HG03439 (cell line): ENCODE measurements at regions not wholly inside any gene's neighbourhood (a gene's known extent, or its start where the extent isn't known, plus 50 kb on each side); places are given as distances from the start of the nearest gene placed in this dataset.
"Not testable (repeated sequence)": the region's sequence is repeated elsewhere in the genome, so short reads cannot be mapped to it uniquely, and the experiment has no call there.

Experiments used
- ATAC-seq: cut with Tn5 transposase; IDR thresholded peaks from one replicate; pipeline ENCODE4 v1.9.1; 2021; ENCODE audit warnings: mild to moderate bottlenecking, moderate library complexity; ENCODE audit not compliant: unreplicated experiment

DNA sequence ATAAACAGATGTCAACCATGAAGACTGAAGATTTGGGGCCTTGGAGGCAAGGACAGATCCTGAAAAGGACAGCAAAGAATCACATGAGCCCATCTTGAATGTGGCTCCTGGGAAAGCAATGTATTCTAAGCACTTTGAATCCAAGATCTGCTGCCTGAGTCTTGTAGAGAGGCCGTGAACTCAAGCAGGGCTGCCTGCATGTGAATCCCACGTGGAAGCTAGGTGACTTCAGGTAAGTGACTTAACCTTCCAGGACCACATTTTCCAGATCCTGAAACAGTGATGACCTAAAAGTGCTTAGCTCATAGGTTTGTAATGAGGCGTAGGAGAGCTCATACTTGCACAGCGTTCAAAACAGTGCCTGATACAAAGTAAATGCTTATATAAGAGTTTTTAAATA, 373.0 kb upstream of the SALL1 start:
- no peak for ATAC-seq

DNA sequence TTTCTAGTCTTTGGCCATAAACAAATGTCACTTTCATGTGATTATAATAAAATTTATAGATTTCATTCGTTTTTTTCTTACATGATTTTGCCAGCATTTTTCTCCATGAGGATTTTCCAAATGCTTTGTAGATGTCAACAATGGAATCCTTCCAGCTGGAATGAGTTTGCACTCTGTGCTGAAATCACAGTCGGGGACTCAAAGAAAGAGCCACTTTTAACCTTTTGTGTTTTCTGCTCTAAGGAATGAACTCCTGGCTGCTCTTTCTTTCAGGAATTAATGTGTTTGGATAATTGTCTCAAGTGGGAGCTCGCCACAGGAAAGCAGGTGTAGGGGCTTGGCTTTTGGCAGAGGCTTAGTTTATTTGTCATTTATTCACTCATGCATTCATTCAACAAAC, 372.3 kb upstream of the SALL1 start:
- ATAC-seq: no peak

DNA sequence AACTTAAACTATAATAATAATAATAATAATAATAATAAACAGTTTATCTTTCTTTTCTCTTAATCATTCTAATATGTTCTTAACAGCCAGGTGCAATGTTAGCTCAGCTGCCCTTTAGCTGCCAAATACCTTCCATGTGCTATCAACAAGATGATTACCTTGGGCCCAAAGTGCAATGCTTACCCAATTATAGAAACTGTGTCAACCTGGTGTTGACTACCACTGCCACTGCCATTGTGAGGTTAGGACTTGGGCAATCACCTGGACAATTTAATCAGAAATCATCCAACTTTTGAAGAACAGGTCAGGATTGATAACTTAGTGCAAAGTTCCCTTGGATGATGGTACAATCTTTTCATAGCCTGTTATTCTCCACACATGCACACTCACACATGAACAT, 371.8 kb upstream of the SALL1 start:
- no peak for ATAC-seq

DNA sequence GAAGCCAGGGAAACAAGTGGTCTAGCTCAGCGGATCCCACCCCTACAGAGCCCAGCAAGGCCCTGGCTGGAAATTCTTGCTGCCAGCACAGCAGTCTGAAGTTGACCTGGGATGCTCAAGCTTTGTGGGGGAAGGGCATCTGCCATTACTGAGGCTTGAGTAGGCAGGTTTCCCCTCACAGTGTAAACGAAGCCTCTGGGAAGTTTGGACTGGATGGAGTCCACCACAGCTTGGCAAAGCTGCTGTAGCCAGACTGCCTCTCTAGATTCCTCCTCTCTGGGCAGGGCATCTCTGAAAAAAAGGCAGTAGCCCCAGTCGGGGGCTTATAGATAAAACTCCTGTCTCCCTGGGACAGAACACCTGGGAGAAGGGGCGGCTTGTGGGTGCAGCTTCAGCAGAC, 365.9 kb upstream of the SALL1 start:
- not testable (repeated sequence) for ATAC-seq

DNA sequence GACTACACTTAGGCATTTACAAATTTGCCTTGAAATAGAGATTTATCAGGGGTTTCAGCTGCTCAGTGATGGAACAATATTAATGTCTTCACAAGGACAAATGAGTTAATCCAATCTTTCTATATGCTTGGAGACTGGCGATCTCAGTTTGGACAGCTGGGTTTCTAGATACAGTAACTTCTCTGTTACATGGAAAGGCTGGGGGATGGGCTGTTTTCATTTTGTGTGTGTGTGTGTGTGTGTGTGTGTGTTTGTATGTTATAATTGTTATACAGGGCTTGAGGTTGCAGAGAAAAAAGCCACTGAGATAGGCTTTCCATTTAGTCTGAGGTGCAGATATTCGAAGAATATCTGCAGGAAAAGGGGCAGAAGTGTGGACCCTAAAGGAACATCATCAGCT, 359.3 kb upstream of the SALL1 start:
- no peak for ATAC-seq

DNA sequence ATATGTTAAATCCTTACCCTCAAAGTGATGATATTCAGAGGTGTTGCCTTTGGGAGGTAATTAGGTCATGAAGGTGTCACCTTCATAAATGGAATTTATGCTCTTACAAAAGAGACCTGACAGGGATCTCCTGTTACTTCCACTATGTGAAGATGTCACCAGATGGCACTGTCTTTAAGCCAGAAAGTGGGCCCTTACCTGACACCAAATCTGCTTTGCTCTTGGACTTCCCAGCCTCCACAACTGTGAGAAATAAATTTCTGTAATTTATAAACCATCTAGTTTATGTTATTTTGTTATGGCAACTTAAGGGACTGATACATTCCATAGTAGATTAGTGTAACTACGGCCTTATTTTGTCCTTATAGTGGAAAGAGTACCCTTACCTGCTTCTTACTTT, 358.3 kb upstream of the SALL1 start:
- no peak for ATAC-seq

DNA sequence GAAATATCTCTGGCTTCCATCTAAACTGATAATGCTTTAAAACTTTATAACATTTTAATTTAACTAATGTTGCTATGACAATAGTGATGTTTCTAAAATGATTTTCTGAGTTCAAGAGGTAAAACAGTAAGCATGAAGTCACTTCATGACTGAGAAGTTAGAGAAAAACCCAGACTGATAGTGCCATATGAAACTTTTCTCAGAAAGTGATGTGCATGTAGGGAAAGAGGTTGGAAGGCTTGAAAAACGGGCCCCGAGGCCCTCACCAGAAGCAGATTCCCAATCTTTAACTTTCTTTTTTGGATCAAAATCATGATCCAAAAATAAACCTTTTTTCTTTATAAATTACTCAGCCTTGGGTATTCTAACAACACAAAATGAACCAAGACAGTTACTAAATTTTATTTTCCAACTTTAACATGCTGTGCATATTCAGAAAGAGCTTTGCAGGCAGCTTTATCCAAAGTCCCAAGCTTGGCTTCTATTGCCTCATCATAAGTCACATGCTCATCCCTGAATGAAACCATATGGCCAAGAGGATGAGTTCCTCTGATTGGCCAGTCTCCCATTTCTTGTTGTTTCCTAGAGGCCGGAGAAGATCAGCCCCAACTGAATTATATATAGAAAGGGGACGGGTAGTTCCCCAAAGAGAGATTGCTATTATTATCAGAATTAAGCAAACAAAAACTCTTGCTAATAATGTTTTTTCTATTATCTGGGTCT, 357.6 kb upstream of the SALL1 start:
- no peak for ATAC-seq

DNA sequence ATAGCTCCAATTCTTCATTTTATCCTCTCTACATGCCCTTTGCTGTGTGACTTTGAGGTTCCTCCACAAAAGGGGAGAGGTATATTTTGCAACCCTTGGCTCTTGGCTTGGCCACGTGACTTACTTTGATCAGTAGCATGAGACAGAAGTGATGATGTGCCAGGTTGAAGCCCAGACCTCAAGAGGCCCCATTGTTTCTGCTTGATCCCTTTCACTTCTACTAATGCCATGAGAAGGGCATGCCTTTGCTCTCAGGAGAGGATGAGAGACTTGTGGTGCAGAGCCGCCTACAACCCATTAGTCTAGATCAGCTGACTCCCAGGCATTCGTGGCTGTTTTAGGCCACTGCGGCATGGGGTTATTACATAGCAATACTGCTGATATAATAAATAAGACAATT, 356.2 kb upstream of the SALL1 start:
- no peak for ATAC-seq

DNA sequence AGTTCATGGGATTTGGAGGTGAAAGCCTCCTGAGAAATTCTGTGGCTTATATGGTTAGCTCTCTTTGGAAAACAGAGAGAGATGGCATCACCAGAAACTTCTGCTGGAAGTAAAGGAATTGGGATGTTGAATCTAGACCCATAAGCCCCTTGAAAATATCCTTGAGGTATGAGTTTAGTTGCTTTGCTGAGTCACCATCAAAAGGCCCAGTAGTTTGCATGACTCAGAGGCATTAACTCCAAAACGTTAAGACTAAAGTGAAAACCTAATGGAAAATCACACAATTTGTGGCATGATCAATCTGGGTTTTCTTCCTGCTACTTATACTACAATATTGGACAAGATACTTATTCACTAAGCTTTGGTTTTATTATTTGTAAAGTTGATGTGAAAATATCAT, 349.2 kb upstream of the SALL1 start:
- ATAC-seq: no peak

DNA sequence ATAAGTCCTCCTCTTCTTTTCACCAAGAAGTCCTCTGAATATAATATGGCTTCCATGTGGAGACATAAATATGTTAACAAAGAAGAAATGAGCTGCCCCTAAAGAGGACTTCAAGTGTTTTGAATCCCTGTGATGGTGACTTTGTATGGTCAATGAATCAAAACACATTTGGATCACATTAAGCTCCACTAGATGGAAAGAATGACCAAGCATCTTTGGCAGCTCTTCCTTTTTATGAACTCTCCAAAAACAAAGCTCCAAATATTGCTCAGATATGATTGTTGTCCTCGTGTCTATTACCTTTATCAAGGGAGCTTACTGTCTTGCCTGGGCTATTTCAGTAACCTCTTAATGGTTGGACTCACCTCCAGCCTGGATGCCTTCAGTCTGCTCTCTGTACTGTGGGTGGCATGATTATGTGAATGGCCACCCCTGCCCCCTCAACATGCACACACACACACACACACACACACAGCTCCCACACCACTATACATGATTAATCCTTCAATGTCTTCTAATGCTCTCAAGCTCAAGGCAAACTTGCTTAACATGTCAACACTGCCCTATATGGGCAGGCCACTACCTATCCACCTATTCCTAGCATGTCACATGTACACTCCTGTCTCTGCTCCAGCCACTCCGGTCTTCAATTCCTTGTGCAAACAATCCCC, 346.6 kb upstream of the SALL1 start:
- ATAC-seq: no peak

DNA sequence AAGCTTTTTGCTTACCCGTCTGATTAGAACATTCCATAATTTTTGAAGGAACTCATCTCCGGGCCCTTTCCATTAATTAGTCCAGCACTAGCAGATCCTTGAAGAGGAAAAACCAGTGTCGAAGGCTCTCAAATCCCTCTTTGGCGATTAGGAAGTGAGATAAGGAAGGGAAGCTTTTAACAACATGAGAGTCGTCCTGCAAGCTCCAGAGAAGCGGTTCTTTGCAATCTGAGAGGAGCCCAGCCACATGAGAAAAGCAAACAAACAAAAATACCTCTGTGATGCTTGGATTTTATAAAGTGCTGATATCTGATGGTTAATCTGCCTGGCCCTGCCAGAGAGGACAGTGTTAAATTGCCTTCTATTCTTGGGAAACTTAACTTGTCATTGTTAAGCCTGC, 339.8 kb upstream of the SALL1 start:
- ATAC-seq: no peak

DNA sequence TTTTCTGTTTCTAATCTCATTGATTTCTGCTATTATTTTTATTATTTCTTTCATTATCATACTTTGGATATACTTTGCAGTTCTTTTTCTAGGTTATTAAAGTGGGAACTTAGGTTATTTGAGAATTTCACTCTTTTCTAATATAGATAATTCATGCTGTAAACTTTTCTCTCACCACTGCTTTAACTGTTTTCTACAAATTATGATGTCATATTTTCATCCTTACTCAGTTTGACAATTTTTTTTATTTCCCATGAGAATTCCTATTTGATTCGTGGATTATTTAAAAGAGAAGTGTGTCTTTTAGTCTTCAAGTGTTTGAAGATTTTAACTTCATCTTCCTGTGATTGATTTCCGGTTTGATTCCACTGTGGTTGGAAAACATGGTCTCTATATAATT, 336.8 kb upstream of the SALL1 start:
- ATAC-seq: no peak

DNA sequence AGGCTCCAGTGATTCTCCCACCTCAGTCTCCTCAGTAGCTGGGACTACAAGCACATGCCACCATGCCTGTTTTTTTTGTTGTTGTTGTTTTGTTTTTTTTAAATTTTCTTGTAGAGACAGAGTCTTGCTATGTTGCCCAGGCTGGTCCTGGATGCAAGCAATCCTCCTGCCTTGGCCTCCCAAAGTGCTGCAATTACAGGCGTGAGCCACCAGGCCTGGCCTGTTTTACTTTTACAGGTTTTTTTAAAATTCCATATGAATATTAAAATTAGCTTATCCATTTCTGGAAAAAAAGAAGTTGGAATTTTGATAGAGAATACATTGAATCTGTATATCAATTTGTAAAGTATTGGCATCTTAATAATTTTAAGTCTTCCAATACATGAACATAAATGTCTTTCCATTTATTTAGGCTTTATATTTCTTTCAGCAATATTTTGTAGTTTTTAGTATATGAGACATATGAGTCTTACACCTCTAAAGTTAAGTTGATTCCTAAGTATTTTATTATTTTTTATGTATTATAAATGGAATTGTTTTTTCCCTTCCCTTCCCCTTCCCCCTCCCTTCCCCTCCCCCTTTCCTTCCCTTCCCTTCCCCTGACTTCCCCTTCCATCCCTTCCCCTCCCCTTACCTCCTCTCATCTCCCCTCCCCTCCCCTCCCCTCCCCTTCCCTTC, 323.5 kb upstream of the SALL1 start:
- ATAC-seq: no peak

DNA sequence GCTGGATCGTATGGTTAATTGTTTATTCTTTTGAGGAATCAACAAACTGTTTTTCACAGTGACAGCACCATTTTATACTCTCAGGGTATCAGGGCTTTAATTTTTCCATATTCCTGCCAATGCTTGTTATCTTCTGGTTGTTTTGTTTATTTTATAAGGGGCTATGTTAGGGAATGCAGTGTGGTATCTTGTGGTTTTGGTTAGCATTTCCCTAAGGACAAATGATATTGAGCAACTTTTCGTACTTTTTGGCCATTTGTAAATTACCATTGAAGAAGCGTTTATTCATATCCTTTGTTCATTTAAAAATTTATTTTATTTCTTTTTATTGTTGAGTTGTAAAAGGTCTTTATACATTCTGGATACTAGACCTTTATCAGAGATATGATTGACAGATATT, 322.0 kb upstream of the SALL1 start:
- no peak for ATAC-seq

DNA sequence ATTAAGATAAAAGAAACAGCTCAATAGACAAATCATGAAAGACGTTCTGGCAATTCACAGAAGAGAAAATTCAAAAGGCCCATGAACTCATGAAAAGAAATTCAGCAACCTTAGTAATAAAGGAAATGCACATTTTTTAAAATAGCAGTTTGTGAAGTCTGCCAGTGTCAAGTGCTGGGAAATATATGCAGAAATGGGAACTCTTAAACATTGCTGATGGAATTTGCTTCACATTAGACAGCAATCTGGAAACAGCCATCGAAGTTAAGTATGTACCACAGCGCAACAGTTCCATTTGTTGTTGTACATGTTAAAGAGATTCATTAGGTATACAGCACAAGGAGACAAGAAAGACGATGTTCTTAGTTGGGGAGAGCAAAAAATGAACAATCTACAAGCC, 319.4 kb upstream of the SALL1 start:
- ATAC-seq: no peak

DNA sequence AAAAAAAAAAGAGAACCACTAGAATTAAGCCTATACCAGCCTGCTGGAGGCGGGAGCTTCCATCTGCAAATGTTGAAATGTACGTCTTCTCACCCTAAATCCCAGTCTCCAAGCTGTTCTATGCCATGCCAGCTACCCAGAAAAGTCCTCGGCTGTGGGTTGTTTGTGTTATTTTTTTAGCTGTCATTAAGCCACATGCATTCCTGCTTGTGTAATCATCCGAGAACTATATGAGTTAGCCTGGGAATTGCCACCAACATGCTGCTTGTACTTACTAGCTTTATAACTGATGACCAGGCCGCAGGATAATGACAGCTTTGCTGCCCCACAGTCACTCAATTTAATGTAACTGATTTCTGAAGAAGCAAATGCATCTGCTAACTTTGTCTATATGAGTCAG, 313.9 kb upstream of the SALL1 start:
- ATAC-seq: no peak

DNA sequence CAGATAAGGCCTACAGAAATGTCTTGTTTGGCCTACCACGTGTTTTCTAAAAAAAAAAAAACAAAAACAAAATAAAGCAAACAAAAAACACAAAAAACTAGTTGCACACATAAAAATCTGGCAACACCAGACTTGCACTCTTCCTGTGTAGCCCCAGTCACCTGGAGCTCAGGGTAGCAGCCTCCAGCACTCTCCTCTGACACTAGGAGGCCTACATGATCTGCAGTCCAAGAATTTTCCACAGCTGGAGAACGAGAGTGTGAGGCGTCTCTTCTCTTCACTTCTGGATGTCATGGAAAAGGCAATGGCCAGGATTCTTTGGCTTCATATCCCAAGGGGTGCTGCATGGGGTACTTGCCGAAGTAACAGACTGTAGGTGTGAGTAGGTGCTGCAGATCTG, 310.2 kb upstream of the SALL1 start:
- ATAC-seq: no peak

DNA sequence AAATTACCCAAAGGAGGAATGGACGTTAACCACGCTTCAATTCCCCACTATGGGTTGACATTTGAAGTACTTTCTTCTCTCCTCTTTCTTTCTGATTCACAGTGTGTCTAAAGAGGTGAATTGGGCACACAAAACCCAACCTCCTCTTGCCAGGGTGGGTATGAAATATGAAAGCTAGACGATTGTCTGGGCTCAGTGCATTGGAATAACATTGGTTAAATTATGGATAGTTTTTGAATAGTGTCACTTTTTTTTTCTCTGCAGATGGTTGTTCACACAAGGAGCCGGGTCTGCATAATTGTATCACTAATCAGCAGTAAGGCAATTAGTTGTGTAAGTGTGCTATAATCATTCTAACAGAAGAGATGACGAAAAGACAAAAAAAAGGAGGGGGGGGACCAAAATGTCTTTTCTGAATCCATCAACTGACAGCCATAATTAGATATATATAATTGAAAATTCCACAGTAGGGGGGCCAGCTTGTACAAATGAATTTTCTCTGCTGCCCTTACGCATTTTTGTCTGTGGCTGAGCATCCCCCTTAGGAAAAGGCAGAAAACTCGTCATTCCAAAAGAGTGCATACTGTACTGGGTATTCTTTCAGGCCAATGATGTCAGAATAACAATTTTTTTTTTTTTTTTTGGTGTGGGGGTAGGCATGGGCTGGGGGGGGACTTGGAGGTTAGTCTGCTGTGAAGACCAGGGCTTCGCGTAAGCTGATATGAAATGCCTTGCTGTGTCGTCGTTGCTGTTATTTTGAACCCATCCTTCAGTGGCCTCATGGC, 307.5 kb upstream of the SALL1 start:
- ATAC-seq: no peak

DNA sequence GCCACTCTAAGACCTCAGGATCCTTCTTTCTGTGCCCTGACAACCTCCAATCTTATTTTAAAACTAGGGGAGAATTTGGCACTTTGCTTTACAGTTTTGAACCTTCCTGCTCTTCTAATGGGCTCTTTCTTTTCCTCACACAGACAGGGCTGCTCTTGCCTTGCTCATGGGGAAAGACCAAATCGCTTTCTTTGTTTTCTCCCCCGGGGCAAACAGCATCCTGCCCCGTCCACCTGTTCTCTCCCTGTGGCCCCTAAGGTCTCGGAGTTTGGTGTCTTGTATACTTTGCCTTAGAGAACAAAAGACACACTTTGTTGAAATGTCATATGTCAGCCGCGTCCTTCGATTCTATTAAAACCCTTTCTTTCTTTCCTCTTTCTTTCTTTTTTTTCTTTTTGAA, 306.7 kb upstream of the SALL1 start:
- no peak for ATAC-seq

DNA sequence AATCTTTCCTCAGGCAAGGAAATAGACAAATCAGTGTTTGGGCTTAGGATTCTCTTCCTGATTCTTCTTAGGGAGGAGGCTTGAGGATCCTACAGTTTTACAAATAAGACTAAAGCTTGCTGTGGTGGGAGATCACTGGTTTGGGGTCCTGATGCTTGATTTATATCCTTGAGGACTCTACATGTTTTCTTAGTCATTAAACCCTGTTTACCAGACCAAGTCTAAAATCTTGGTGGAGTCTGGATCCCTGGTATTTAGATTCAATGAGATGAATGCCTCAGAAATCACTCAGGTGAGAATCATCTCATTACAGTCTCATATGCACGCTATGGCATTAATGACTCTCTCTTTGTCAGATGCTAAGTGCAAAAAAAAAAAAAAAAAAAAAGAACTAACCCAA, 304.3 kb upstream of the SALL1 start:
- no peak for ATAC-seq

DNA sequence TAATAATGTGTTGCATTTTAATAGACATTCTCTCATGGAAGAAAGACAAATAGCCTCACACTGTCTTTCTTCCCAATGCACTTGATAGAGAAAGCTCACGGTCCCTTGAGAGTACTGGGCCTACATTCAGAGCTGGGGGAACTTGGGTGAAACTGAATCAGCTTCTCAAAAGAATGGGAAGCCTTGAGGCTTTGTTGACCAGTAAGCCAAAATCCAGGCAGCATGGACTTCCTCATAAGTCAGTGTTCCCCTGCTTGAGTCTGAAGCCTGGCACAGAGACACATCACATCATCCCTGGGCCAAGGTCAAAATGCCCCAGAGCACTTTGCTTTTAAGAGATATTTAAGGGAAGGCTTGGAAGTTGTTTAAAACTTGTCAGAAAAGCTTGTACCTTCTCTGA, 302.2 kb upstream of the SALL1 start:
- no peak for ATAC-seq

DNA sequence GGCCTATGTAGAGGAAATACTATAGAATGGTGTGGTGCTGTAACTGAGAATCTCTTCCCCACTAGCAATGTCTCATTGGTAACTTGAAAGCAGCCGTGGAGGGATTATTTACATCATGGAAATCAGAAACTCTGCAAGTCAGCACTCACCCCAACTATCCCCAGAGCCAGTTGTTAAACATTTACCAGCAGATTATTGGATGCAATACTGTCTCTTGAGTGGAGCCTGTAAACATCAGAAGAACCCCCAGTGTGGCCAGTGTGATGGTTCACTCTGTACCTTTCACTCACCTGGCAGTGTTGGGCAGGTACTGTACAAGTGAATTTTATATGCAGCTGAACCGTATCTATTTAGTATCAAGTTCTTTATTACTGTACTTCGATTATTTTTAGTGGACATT, 299.8 kb upstream of the SALL1 start:
- no peak for ATAC-seq
